Testis (tissue), 2 donors: ENCODE measurements at regions not wholly inside any gene's neighbourhood (a gene's known extent, or its start where the extent isn't known, plus 50 kb on each side); places are given as distances from the start of the nearest gene placed in this dataset.

Experiments
- POLR2A ChIP-seq: fragments of 450-650 bp; IDR thresholded peaks from one replicate; pipeline ENCODE4 v1.6.1; 2017; ENCODE audit warnings: antibody characterized with exemption, mild to moderate bottlenecking, moderate library complexity
- TF ChIP-seq, protein P1 (sequence below), 3 experiments: fragments of 450-650 bp in 2 of 3; fragments of 200-600 bp in 1 of 3; sonication (generic) in 1 of 3; IDR thresholded peaks; one replicate each; pipeline ENCODE4 v1.5.1; 2016 to 2019; ENCODE audit warnings: antibody characterized with exemption in 3 of 3, mild to moderate bottlenecking in 2 of 3, moderate library complexity in 1 of 3

DNA sequence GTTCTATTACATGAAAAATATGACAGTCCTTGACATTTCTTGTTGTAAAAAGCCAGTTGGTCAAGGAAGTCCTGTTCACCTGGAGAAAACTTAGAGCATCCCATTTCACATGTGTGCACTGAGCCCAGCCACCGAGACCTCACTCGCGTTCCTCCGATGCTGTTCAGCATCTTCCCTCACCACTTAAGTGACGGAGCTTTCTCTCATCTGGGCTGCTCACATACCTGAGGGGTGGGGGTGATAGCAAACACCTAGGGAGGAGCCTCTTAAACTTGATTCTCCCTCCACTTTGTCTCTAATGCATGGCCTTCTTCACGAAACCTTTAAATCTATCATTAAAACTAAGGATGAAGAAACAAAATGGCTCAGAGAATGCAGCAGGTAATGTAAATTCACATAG, 950.2 kb downstream of the GATA3 start:
- no peak for TF ChIP-seq POLR2A
- TF ChIP-seq, protein P1, sequence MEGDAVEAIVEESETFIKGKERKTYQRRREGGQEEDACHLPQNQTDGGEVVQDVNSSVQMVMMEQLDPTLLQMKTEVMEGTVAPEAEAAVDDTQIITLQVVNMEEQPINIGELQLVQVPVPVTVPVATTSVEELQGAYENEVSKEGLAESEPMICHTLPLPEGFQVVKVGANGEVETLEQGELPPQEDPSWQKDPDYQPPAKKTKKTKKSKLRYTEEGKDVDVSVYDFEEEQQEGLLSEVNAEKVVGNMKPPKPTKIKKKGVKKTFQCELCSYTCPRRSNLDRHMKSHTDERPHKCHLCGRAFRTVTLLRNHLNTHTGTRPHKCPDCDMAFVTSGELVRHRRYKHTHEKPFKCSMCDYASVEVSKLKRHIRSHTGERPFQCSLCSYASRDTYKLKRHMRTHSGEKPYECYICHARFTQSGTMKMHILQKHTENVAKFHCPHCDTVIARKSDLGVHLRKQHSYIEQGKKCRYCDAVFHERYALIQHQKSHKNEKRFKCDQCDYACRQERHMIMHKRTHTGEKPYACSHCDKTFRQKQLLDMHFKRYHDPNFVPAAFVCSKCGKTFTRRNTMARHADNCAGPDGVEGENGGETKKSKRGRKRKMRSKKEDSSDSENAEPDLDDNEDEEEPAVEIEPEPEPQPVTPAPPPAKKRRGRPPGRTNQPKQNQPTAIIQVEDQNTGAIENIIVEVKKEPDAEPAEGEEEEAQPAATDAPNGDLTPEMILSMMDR (IDR thresholded peaks at IDR 0.05) = no peak
